H1 (cell line): ENCODE measurements at regions not wholly inside any gene's neighbourhood (a gene's known extent, or its start where the extent isn't known, plus 50 kb on each side); places are given as distances from the start of the nearest gene placed in this dataset.

Experiments used
- SIN3A ChIP-seq, 2 experiments: IDR thresholded peaks in 1 of 2; conservative IDR thresholded peaks in 1 of 2; 2 replicates each; pipeline ENCODE4 v1.6.1; 2011 to 2012; ENCODE audit warnings: low read length in 2 of 2, improper control_type of control experiment in 1 of 2, low read depth in 1 of 2, mild to moderate bottlenecking in 1 of 2
- SIX5 ChIP-seq: IDR thresholded peaks from 2 replicates; pipeline ENCODE4 v1.6.1; 2011; ENCODE audit warnings: mild to moderate bottlenecking, low read depth, low read length
- YY1 ChIP-seq: IDR thresholded peaks from 2 replicates; pipeline ENCODE4 v1.6.1; 2011; ENCODE audit warnings: low read depth, mild to moderate bottlenecking, low read length
- TF ChIP-seq, protein P1 (sequence below): IDR thresholded peaks from 2 replicates; pipeline ENCODE4 v1.6.1; 2012; ENCODE audit warnings: low read length, inconsistent platforms
- TF ChIP-seq, protein P2 (sequence below): fragments of 300-600 bp; sonication (generic); IDR thresholded peaks from 2 replicates; pipeline ENCODE4 v1.7.1; 2012; ENCODE audit warnings: low read length, moderate library complexity, mild to moderate bottlenecking, inconsistent platforms; ENCODE audit not compliant: insufficient replicate concordance

DNA sequence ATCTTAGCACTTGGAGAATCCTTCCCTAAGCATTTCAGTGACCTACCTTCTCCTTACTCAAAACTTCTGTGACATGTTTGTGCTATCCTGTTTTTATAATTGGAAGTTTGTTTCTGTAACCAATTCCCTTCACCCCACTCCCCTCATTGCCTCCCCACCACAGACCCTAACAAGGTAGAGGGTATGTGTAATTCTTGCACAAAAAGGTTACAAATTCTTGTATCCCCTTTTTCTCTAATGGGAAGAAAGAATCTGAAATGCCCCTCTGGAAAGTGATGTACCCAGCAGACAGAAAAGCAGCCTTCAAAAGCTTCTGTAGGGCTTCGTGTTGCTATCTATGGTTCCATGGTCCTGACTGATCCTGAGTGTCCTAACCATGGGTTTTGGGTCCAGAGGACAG lies 111.7 kb upstream of the TMEM170B start (continued):
- TF ChIP-seq, protein P1, sequence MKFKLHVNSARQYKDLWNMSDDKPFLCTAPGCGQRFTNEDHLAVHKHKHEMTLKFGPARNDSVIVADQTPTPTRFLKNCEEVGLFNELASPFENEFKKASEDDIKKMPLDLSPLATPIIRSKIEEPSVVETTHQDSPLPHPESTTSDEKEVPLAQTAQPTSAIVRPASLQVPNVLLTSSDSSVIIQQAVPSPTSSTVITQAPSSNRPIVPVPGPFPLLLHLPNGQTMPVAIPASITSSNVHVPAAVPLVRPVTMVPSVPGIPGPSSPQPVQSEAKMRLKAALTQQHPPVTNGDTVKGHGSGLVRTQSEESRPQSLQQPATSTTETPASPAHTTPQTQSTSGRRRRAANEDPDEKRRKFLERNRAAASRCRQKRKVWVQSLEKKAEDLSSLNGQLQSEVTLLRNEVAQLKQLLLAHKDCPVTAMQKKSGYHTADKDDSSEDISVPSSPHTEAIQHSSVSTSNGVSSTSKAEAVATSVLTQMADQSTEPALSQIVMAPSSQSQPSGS = no peak
- no peak for TF ChIP-seq SIX5
- TF ChIP-seq YY1 = no peak
- TF ChIP-seq SIN3A (conservative IDR thresholded peaks at IDR 0.05 in 1 of 2, IDR thresholded peaks at IDR 0.05 in 1 of 2; ENCODE audit: low read depth in 1 of 2, low read length in 2 of 2) = no peak
- TF ChIP-seq, protein P2, sequence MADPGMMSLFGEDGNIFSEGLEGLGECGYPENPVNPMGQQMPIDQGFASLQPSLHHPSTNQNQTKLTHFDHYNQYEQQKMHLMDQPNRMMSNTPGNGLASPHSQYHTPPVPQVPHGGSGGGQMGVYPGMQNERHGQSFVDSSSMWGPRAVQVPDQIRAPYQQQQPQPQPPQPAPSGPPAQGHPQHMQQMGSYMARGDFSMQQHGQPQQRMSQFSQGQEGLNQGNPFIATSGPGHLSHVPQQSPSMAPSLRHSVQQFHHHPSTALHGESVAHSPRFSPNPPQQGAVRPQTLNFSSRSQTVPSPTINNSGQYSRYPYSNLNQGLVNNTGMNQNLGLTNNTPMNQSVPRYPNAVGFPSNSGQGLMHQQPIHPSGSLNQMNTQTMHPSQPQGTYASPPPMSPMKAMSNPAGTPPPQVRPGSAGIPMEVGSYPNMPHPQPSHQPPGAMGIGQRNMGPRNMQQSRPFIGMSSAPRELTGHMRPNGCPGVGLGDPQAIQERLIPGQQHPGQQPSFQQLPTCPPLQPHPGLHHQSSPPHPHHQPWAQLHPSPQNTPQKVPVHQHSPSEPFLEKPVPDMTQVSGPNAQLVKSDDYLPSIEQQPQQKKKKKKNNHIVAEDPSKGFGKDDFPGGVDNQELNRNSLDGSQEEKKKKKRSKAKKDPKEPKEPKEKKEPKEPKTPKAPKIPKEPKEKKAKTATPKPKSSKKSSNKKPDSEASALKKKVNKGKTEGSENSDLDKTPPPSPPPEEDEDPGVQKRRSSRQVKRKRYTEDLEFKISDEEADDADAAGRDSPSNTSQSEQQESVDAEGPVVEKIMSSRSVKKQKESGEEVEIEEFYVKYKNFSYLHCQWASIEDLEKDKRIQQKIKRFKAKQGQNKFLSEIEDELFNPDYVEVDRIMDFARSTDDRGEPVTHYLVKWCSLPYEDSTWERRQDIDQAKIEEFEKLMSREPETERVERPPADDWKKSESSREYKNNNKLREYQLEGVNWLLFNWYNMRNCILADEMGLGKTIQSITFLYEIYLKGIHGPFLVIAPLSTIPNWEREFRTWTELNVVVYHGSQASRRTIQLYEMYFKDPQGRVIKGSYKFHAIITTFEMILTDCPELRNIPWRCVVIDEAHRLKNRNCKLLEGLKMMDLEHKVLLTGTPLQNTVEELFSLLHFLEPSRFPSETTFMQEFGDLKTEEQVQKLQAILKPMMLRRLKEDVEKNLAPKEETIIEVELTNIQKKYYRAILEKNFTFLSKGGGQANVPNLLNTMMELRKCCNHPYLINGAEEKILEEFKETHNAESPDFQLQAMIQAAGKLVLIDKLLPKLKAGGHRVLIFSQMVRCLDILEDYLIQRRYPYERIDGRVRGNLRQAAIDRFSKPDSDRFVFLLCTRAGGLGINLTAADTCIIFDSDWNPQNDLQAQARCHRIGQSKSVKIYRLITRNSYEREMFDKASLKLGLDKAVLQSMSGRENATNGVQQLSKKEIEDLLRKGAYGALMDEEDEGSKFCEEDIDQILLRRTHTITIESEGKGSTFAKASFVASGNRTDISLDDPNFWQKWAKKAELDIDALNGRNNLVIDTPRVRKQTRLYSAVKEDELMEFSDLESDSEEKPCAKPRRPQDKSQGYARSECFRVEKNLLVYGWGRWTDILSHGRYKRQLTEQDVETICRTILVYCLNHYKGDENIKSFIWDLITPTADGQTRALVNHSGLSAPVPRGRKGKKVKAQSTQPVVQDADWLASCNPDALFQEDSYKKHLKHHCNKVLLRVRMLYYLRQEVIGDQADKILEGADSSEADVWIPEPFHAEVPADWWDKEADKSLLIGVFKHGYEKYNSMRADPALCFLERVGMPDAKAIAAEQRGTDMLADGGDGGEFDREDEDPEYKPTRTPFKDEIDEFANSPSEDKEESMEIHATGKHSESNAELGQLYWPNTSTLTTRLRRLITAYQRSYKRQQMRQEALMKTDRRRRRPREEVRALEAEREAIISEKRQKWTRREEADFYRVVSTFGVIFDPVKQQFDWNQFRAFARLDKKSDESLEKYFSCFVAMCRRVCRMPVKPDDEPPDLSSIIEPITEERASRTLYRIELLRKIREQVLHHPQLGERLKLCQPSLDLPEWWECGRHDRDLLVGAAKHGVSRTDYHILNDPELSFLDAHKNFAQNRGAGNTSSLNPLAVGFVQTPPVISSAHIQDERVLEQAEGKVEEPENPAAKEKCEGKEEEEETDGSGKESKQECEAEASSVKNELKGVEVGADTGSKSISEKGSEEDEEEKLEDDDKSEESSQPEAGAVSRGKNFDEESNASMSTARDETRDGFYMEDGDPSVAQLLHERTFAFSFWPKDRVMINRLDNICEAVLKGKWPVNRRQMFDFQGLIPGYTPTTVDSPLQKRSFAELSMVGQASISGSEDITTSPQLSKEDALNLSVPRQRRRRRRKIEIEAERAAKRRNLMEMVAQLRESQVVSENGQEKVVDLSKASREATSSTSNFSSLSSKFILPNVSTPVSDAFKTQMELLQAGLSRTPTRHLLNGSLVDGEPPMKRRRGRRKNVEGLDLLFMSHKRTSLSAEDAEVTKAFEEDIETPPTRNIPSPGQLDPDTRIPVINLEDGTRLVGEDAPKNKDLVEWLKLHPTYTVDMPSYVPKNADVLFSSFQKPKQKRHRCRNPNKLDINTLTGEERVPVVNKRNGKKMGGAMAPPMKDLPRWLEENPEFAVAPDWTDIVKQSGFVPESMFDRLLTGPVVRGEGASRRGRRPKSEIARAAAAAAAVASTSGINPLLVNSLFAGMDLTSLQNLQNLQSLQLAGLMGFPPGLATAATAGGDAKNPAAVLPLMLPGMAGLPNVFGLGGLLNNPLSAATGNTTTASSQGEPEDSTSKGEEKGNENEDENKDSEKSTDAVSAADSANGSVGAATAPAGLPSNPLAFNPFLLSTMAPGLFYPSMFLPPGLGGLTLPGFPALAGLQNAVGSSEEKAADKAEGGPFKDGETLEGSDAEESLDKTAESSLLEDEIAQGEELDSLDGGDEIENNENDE = no peak
- TF ChIP-seq, all 59 proteins: peak for 0
